Astrocyte of the cerebellum (primary cell): ENCODE measurements at regions not wholly inside any gene's neighbourhood (a gene's known extent, or its start where the extent isn't known, plus 50 kb on each side); places are given as distances from the start of the nearest gene placed in this dataset.

Experiments
- DNase-seq: peaks from one replicate; pipeline ENCODE4 v3.0.0-alpha.2; 2011; ENCODE audit warnings: low read depth
- H3K4me3 ChIP-seq: 2 replicates; pipeline ENCODE4 v1.5.1; 2011; ENCODE audit warnings: mild to moderate bottlenecking, low read depth, low read length, moderate library complexity
- CTCF ChIP-seq: IDR thresholded peaks from 2 replicates; pipeline ENCODE4 v1.5.1; 2012; ENCODE audit warnings: low read length, low read depth, moderate library complexity, mild to moderate bottlenecking; ENCODE audit errors: missing control alignments
- in situ Hi-C: cut with HindIII; loops from 2 replicates; pipeline ENCODE4 v1.10.0; 2017; ENCODE audit warnings: low sequenced_read_pairs

GRCh38 chr2:7338961-7339360, 421.7 kb downstream of the RNF144A start:
- in situ Hi-C loops, result no loop called here
- no peak for DNase-seq
- no peak for TF ChIP-seq CTCF

GRCh38 chr2:7346336-7346735, 429.1 kb downstream of the RNF144A start:
- no peak overlapping the region for H3K4me3 ChIP-seq
- in situ Hi-C loops, result no loop called here
- DNase-seq, result no peak
- TF ChIP-seq CTCF, result no peak

More at GRCh38 chr2:7338961-7339360, 421.7 kb downstream of the RNF144A start:
- no peak overlapping the region for H3K4me3 ChIP-seq

- no peak overlapping the region for H3K4me3 ChIP-seq
- TF ChIP-seq CTCF, result no peak
- in situ Hi-C loops, result no loop called here
- DNase-seq, result no peak
Observed at GRCh38 chr2:7348761-7349160, 431.5 kb downstream of the RNF144A start.

- H3K4me3 ChIP-seq, result no peak overlapping the region
- in situ Hi-C loops, result no loop called here
- no peak for TF ChIP-seq CTCF
- no peak for DNase-seq
Observed at GRCh38 chr2:7352191-7352590, 435.0 kb downstream of the RNF144A start.

- no peak for TF ChIP-seq CTCF
- DNase-seq, result no peak
- H3K4me3 ChIP-seq, result no peak overlapping the region
- in situ Hi-C loops, result no loop called here
Observed at GRCh38 chr2:7353571-7353970, 436.4 kb downstream of the RNF144A start.

GRCh38 chr2:7355781-7356180, 438.6 kb downstream of the RNF144A start:
- DNase-seq, result no peak
- in situ Hi-C loops, result loop anchor here (5.0 kb wide), 1 partner anchor 62 kb away; no protein-coding TSS in a partner anchor
- TF ChIP-seq CTCF, result no peak
- no peak overlapping the region for H3K4me3 ChIP-seq
